Panc1 (cell line): ENCODE measurements at regions not wholly inside any gene's neighbourhood (a gene's known extent, or its start where the extent isn't known, plus 50 kb on each side); places are given as distances from the start of the nearest gene placed in this dataset.

Source experiments
- ATAC-seq: fragments of 200-7000 bp; cut with Tn5 transposase; 2 replicates; pipeline ENCODE4 v1.9.1; 2020; ENCODE audit warnings: mild to moderate bottlenecking, moderate library complexity
- BruUV-seq: library from RNA; stranded (reverse); fragments of 400-500 nt; replicated peaks from 2 replicates; lab custom pipeline; 2021; lab: Mats Ljungman, UMichigan
- CTCF ChIA-PET: fragments of 300-600 bp; sonication (Branson Sonifier 250); formaldehyde crosslinking; loops from one replicate; lab custom pipeline; 2022; ENCODE audit warnings: antibody characterized with exemption; lab: Charles Lee
- POLR2A ChIA-PET: fragments of 300-600 bp; sonication (Branson Sonifier 250); formaldehyde crosslinking; loops from one replicate; lab custom pipeline; 2022; ENCODE audit warnings: antibody characterized with exemption; lab: Charles Lee
- DNase-seq: peaks from one replicate; pipeline ENCODE4 v3.0.0-alpha.2; 2010; ENCODE audit warnings: low read depth, low spot score
- H3K27ac ChIP-seq: 2 replicates; pipeline ENCODE4 v1.5.1; 2011; ENCODE audit warnings: mild to moderate bottlenecking, low read length, inconsistent platforms
- H3K27me3 ChIP-seq: fragments of 200-500 bp; sonication (Bioruptor generic); 2 replicates; pipeline ENCODE4 v1.6.0; 2014; ENCODE audit warnings: low read length, inconsistent platforms; ENCODE audit not compliant: control insufficient read depth, insufficient read depth
- H3K36me3 ChIP-seq: fragments of 200-500 bp; sonication (Bioruptor generic); 2 replicates; pipeline ENCODE4 v1.5.1; 2014; ENCODE audit warnings: inconsistent platforms, mild to moderate bottlenecking, low read length, moderate library complexity; ENCODE audit not compliant: control insufficient read depth, insufficient read depth
- H3K4me1 ChIP-seq: 2 replicates; pipeline ENCODE4 v1.5.1; 2011; ENCODE audit warnings: inconsistent platforms, mild to moderate bottlenecking, low read length, moderate library complexity; ENCODE audit not compliant: control insufficient read depth, insufficient read depth
- H3K4me3 ChIP-seq, 2 experiments: 2 replicates each; pipeline ENCODE4 v1.5.1; 2011 to 2012; ENCODE audit warnings: low read depth in 2 of 2, low read length in 2 of 2, mild to moderate bottlenecking in 2 of 2, inconsistent platforms in 1 of 2, moderate library complexity in 1 of 2
- H3K9me3 ChIP-seq: fragments of 200-500 bp; sonication (Bioruptor generic); 2 replicates; pipeline ENCODE4 v1.5.1; 2014; ENCODE audit warnings: low read depth, mild to moderate bottlenecking, inconsistent platforms, low read length, moderate library complexity; ENCODE audit not compliant: control insufficient read depth, insufficient read depth
- POLR2AphosphoS5 ChIP-seq: IDR thresholded peaks from 2 replicates; pipeline ENCODE4 v1.6.1; 2012; ENCODE audit warnings: mild to moderate bottlenecking, low read depth, low read length, moderate library complexity
- SIN3A ChIP-seq: IDR thresholded peaks from 2 replicates; pipeline ENCODE4 v1.6.1; 2012; ENCODE audit warnings: low read depth, mild to moderate bottlenecking, low read length, moderate library complexity, borderline replicate concordance; ENCODE audit not compliant: insufficient read depth
- TCF7L2 ChIP-seq: IDR thresholded peaks from 2 replicates; pipeline ENCODE4 v1.6.1; 2011; ENCODE audit warnings: mild to moderate bottlenecking, low read depth, low read length, inconsistent platforms
- in situ Hi-C: cut with HindIII; loops from 2 replicates; pipeline ENCODE4 v1.10.0; 2016; ENCODE audit warnings: low sequenced_read_pairs, low pct_unique_long_range_greater_than_20kb
- intact Hi-C: fragments of 100-400 bp; cut with micrococcal nuclease; formaldehyde crosslinking; loops from one replicate; pipeline ENCODE4 v1.10.0; 2022; ENCODE audit not compliant: unreplicated experiment
- TF ChIP-seq, protein P1 (sequence below), 2 experiments: IDR thresholded peaks; 2 replicates each; pipeline ENCODE4 v1.6.1; 2011 to 2012; ENCODE audit warnings: low read depth in 2 of 2, control low read depth in 1 of 2, low read length in 1 of 2, mild to moderate bottlenecking in 1 of 2, moderate library complexity in 1 of 2; ENCODE audit not compliant: insufficient read depth in 1 of 2
- TF ChIP-seq, protein P2 (sequence below): fragments of 450-650 bp; IDR thresholded peaks from 2 replicates; pipeline ENCODE4 v1.5.1; 2017; ENCODE audit warnings: mild to moderate bottlenecking

DNA sequence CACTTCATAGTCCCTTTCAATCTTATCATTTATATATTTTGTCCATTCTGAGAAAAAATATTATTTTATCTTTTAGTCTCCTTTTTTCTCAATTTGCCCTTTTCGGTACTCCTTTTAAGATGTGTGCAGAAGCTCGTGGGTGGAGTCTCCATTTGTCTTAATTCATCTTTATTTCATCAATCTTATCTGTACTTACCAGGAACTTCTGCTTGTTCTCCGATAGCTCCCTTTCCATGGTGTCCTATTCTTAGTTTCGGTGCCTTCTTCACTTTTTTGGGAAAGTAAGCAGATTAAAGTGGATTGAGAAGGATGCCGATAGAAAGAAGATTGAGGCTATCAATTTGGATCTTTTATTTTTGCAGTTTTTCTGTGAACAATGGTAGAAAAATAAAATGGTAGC, 183.4 kb upstream of the PLEKHA5 start:
- in situ Hi-C loops = no loop called here

DNA sequence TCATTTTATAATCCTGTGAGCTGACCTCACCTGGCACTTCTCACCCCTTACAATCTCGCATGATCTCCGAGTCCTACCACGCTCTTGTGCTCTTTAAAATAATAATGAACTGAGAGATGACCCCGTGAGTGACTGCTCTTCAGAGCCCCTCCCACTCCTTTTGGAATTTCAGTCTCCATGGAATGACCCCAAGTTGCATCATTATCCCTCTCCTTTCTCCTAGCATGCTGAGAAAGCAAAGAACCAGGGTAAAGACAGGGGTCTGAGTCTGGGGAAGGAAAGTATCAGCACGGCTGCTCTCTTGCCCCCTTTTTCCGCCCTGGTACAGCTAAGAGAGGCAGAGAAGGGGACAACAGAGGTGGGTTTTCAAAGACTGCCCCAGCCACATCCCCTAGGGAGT, 178.3 kb upstream of the PLEKHA5 start:
- Histone ChIP-seq H3K27ac (no peak overlapping the region), H3K36me3 (no peaks in the 10 kb centered on the region), H3K4me3 (no peak overlapping the region), H3K4me1 (no peaks in the 10 kb centered on the region), H3K27me3 (no peaks in the 10 kb centered on the region), H3K9me3 (no peaks in the 10 kb centered on the region)
- TF ChIP-seq, protein P1, sequence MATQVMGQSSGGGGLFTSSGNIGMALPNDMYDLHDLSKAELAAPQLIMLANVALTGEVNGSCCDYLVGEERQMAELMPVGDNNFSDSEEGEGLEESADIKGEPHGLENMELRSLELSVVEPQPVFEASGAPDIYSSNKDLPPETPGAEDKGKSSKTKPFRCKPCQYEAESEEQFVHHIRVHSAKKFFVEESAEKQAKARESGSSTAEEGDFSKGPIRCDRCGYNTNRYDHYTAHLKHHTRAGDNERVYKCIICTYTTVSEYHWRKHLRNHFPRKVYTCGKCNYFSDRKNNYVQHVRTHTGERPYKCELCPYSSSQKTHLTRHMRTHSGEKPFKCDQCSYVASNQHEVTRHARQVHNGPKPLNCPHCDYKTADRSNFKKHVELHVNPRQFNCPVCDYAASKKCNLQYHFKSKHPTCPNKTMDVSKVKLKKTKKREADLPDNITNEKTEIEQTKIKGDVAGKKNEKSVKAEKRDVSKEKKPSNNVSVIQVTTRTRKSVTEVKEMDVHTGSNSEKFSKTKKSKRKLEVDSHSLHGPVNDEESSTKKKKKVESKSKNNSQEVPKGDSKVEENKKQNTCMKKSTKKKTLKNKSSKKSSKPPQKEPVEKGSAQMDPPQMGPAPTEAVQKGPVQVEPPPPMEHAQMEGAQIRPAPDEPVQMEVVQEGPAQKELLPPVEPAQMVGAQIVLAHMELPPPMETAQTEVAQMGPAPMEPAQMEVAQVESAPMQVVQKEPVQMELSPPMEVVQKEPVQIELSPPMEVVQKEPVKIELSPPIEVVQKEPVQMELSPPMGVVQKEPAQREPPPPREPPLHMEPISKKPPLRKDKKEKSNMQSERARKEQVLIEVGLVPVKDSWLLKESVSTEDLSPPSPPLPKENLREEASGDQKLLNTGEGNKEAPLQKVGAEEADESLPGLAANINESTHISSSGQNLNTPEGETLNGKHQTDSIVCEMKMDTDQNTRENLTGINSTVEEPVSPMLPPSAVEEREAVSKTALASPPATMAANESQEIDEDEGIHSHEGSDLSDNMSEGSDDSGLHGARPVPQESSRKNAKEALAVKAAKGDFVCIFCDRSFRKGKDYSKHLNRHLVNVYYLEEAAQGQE (IDR thresholded peaks at IDR 0.05; ENCODE audit: insufficient read depth in 1 of 2, low read depth in 2 of 2, low read length in 1 of 2) = no peak
- TF ChIP-seq TCF7L2 = no peak
- no peak for TF ChIP-seq SIN3A
- no peak for TF ChIP-seq POLR2AphosphoS5
- TF ChIP-seq, protein P2, sequence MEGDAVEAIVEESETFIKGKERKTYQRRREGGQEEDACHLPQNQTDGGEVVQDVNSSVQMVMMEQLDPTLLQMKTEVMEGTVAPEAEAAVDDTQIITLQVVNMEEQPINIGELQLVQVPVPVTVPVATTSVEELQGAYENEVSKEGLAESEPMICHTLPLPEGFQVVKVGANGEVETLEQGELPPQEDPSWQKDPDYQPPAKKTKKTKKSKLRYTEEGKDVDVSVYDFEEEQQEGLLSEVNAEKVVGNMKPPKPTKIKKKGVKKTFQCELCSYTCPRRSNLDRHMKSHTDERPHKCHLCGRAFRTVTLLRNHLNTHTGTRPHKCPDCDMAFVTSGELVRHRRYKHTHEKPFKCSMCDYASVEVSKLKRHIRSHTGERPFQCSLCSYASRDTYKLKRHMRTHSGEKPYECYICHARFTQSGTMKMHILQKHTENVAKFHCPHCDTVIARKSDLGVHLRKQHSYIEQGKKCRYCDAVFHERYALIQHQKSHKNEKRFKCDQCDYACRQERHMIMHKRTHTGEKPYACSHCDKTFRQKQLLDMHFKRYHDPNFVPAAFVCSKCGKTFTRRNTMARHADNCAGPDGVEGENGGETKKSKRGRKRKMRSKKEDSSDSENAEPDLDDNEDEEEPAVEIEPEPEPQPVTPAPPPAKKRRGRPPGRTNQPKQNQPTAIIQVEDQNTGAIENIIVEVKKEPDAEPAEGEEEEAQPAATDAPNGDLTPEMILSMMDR = no peak
- intact Hi-C loops = no loop called here
- in situ Hi-C loops = no loop called here
- ChIA-PET POLR2A (no interaction called here), CTCF (no interaction called here)
- no TSS peak for BruUV-seq
- no peak for DNase-seq
- no peak for ATAC-seq

More for the DNA sequence above, 183.4 kb upstream of the PLEKHA5 start:
- ATAC-seq (no peak), DNase-seq (no peak)
- H3K9me3 ChIP-seq = no peaks in the 10 kb centered on the region
- ChIA-PET CTCF (no interaction called here), POLR2A (no interaction called here)
- TF ChIP-seq POLR2AphosphoS5 = no peak
- TF ChIP-seq, protein P1 (IDR thresholded peaks at IDR 0.05; ENCODE audit: insufficient read depth in 1 of 2, low read depth in 2 of 2, low read length in 1 of 2) = no peak
- no peak for TF ChIP-seq TCF7L2
- TF ChIP-seq, protein P2 = no peak
- TF ChIP-seq SIN3A = no peak
- H3K27me3 ChIP-seq = no peaks in the 10 kb centered on the region
- no TSS peak for BruUV-seq
- intact Hi-C loops = no loop called here
- H3K4me3 ChIP-seq = no peak overlapping the region
- H3K27ac ChIP-seq = no peak overlapping the region
- H3K4me1 ChIP-seq = no peaks in the 10 kb centered on the region
- H3K36me3 ChIP-seq = no peaks in the 10 kb centered on the region
